ENCODE measurements at regions not wholly inside any gene's neighbourhood (a gene's known extent, or its start where the extent isn't known, plus 50 kb on each side); places are given as distances from the start of the nearest gene placed in this dataset.

DNA sequence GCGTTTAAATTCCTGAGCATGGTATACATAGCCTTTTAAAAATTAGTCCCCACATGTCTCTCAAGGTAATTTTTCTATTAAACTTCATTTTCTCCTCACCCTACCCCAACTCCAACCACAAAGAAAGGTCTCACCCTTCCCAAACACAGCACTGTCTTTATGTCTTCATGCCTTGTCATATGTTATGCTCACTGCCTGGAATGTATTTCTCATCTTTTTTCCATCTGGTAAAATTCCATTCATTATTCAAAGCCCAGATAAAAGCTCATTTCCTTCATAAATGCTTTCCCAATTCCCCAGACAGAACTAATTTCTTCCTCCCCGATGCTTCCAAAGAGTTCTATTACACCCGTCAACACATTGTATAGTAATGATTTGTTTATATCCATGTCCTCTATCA lies 302.0 kb downstream of the ALDH8A1 start:
- H2AFZ ChIP-seq (ENCODE audit: low read length), result no peak overlapping the region
- no peaks in the 10 kb centered on the region for H3K9me3 ChIP-seq (replicated peaks; ENCODE audit: insufficient read depth, low read length)
- DNase-seq, result no peak
- TF ChIP-seq, protein P1, sequence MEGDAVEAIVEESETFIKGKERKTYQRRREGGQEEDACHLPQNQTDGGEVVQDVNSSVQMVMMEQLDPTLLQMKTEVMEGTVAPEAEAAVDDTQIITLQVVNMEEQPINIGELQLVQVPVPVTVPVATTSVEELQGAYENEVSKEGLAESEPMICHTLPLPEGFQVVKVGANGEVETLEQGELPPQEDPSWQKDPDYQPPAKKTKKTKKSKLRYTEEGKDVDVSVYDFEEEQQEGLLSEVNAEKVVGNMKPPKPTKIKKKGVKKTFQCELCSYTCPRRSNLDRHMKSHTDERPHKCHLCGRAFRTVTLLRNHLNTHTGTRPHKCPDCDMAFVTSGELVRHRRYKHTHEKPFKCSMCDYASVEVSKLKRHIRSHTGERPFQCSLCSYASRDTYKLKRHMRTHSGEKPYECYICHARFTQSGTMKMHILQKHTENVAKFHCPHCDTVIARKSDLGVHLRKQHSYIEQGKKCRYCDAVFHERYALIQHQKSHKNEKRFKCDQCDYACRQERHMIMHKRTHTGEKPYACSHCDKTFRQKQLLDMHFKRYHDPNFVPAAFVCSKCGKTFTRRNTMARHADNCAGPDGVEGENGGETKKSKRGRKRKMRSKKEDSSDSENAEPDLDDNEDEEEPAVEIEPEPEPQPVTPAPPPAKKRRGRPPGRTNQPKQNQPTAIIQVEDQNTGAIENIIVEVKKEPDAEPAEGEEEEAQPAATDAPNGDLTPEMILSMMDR (IDR thresholded peaks at IDR 0.05; ENCODE audit: low read length), result no peak
- TF ChIP-seq EZH2 (optimal IDR thresholded peaks at IDR 0.05; ENCODE audit: low read depth, low read length) (no peak), EZH2phosphoT487 (IDR thresholded peaks at IDR 0.05; ENCODE audit: low read length) (no peak)
- no peaks in the 10 kb centered on the region for H4K20me1 ChIP-seq (ENCODE audit: insufficient read depth, low read length)
- no peak overlapping the region for H3K27ac ChIP-seq (ENCODE audit: low read length)
- H3F3A ChIP-seq (ENCODE audit: insufficient read depth, low read length), result no peaks in the 10 kb centered on the region
- no peaks in the 10 kb centered on the region for H3K79me2 ChIP-seq (ENCODE audit: low read length)
- H3K27me3 ChIP-seq (replicated peaks; ENCODE audit: insufficient read depth, low read length), result no peaks in the 10 kb centered on the region
- no peaks in the 10 kb centered on the region for H3K36me3 ChIP-seq (replicated peaks; ENCODE audit: insufficient read depth, low read length)
- no peak overlapping the region for H3K4me2 ChIP-seq (ENCODE audit: low read depth, low read length)
- H3K4me1 ChIP-seq (ENCODE audit: low read length), result no peaks in the 10 kb centered on the region
- no peak overlapping the region for H3K9ac ChIP-seq (ENCODE audit: low read length)
- H3K9me2 ChIP-seq (replicated peaks; ENCODE audit: insufficient read depth, low read length), result no peaks in the 10 kb centered on the region
- no peak overlapping the region for H3K4me3 ChIP-seq (ENCODE audit: low read length)

DNA sequence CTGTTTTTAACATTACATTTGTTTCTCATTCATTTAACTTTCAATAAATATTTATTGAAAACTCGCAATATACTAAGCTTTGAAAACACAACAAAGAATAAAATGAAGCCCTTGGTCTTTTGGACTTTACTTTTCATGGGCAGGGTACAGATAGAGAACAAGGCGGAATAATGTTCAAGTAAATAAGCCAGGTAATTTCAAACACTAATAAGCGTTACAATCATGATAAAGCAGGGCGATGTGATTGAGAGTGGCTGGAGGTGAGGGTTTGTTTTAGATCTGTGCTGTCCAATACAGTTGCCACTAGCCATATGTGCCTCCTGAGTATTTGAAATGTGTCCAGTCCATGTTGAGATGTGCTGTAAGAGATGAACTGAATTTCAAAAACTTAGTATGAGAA lies 307.1 kb downstream of the ALDH8A1 start:
- no peaks in the 10 kb centered on the region for H4K20me1 ChIP-seq (ENCODE audit: insufficient read depth, low read length)

DNA sequence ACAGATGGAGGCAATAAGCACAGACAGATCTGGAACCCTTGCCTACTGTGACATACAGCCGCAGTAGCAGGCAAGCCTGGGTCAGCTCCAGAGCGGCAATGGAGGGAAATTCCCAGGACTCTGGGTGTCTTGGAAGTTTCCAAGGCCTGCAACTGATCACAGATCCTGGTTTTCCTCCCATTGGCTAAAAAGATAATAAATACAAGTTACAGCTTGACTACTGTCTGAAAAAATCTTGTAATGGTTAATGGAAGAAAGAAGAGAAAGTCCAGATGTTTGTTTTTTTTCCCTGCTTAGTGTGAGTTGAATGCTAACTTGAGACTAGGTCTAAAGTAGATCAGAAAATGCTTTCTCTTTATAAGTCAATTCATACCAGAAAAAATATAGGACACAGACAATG lies 307.6 kb downstream of the ALDH8A1 start:
- H3F3A ChIP-seq (ENCODE audit: insufficient read depth, low read length), result 0 out of 2 replicates have a peak, but pooled peaks cover 9% of the 10 kb centered on the region
- no peak overlapping the region for H3K27ac ChIP-seq (ENCODE audit: low read length)
- no peaks in the 10 kb centered on the region for H3K9me3 ChIP-seq (replicated peaks; ENCODE audit: insufficient read depth, low read length)
- no peak overlapping the region for H3K4me2 ChIP-seq (ENCODE audit: low read depth, low read length)
- no peaks in the 10 kb centered on the region for H4K20me1 ChIP-seq (ENCODE audit: insufficient read depth, low read length)
- H2AFZ ChIP-seq (ENCODE audit: low read length), result no peak overlapping the region
- H3K9me2 ChIP-seq (replicated peaks; ENCODE audit: insufficient read depth, low read length), result no peaks in the 10 kb centered on the region
- TF ChIP-seq, protein P1 (IDR thresholded peaks at IDR 0.05; ENCODE audit: low read length), result no peak
- TF ChIP-seq EZH2 (optimal IDR thresholded peaks at IDR 0.05; ENCODE audit: low read depth, low read length), result no peak
- TF ChIP-seq EZH2phosphoT487 (IDR thresholded peaks at IDR 0.05; ENCODE audit: low read length), result no peak
- peaks cover 22% of the 10 kb centered on the region for H3K4me1 ChIP-seq (ENCODE audit: low read length)
- no peaks in the 10 kb centered on the region for H3K36me3 ChIP-seq (replicated peaks; ENCODE audit: insufficient read depth, low read length)
- H3K4me3 ChIP-seq (ENCODE audit: low read length), result no peak overlapping the region
- no peaks in the 10 kb centered on the region for H3K79me2 ChIP-seq (ENCODE audit: low read length)
- H3K9ac ChIP-seq (ENCODE audit: low read length), result no peak overlapping the region
- no peak for DNase-seq
- no peaks in the 10 kb centered on the region for H3K27me3 ChIP-seq (replicated peaks; ENCODE audit: insufficient read depth, low read length)

More for the DNA sequence above, 307.1 kb downstream of the ALDH8A1 start:
- Histone ChIP-seq H3K36me3 (replicated peaks; ENCODE audit: insufficient read depth, low read length) (no peaks in the 10 kb centered on the region), H3K9me2 (replicated peaks; ENCODE audit: insufficient read depth, low read length) (no peaks in the 10 kb centered on the region), H2AFZ (ENCODE audit: low read length) (no peak overlapping the region), H3K27ac (ENCODE audit: low read length) (no peak overlapping the region), H3K4me1 (ENCODE audit: low read length) (peaks cover 17% of the 10 kb centered on the region), H3K9ac (ENCODE audit: low read length) (no peak overlapping the region), H3K27me3 (replicated peaks; ENCODE audit: insufficient read depth, low read length) (no peaks in the 10 kb centered on the region), H3K4me2 (ENCODE audit: low read depth, low read length) (no peak overlapping the region), H3F3A (ENCODE audit: insufficient read depth, low read length) (0 out of 2 replicates have a peak, but pooled peaks cover 4% of the 10 kb centered on the region), H3K79me2 (ENCODE audit: low read length) (no peaks in the 10 kb centered on the region), H3K9me3 (replicated peaks; ENCODE audit: insufficient read depth, low read length) (no peaks in the 10 kb centered on the region), H3K4me3 (ENCODE audit: low read length) (no peak overlapping the region)
- no peak for DNase-seq
- TF ChIP-seq, protein P1 (IDR thresholded peaks at IDR 0.05; ENCODE audit: low read length), result no peak
- TF ChIP-seq EZH2phosphoT487 (IDR thresholded peaks at IDR 0.05; ENCODE audit: low read length), result no peak
